Hypothalamus (tissue), 51 donors: ENCODE measurements at regions not wholly inside any gene's neighbourhood (a gene's known extent, or its start where the extent isn't known, plus 50 kb on each side); places are given as distances from the start of the nearest gene placed in this dataset.

Source experiments
- DNase-seq, 51 donors: peaks; one replicate each; lab custom pipeline; 2025; lab: John Stamatoyannopoulos, UW

DNA sequence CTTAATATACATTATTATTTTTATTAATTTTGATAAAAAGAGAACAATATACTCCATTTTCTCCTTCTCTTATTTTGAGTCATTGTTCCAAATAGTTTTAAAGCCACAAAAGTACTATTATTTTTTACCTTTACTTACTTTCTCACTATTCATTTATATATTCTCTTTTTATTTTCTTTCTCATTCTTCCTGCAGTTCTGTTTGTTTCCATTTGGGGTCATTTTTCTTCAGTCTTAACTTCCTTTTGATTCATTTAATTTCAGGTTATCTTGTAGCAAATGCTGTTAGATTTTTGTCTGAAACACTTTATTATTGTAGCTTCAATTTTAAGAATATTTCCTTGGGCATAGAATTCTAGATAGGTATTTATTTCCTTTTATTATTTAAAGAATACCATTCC is 438.6 kb upstream of the EPHA5 start:
- no peak for DNase-seq

- no peak for DNase-seq
Measured at GRCh38 chr4:66097218-66097617, 426.9 kb upstream of the EPHA5 start.

- no peak for DNase-seq
Measured at GRCh38 chr4:66095065-66095464, 424.8 kb upstream of the EPHA5 start.

DNA sequence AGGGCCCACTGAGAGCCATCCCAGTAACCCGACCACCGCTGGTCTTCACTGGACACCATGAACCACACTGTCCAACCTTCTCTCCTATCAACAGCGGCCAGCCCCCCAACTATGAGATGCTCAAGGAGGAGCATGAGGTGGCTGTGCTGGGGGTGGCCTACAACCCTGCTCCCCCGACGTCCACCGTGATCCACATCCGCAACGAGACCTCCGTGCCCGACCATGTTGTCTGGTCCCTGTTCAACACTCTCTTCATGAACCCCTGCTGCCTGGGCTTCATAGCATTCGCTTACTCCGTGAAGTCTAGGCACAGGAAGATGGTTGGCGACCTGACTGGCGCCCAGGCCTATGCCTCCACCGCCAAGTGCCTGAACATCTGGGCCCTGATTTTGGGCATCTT is 423.8 kb upstream of the EPHA5 start:
- DNase-seq = no peak

- DNase-seq = no peak
Measured at GRCh38 chr4:66091786-66092185, 421.5 kb upstream of the EPHA5 start.

DNA sequence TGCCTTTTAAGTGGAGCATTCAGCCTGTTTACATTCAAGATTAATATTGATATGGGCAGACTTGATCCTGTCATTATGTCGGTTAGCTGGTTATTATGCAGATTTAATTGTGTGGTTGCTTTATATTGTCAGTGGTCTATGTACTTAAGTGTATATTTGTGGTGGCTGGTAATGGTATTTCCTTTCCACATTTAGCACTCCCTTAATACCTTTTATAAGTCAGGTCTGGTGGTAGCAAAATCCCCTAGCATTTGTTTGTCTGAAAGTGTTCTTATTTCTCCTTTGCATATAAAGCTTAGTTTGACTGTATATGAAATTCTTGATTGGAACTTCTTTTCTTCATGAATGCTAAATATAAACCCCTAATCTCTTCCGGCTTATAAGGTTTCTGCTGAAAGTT is 403.7 kb upstream of the EPHA5 start:
- DNase-seq = no peak

DNA sequence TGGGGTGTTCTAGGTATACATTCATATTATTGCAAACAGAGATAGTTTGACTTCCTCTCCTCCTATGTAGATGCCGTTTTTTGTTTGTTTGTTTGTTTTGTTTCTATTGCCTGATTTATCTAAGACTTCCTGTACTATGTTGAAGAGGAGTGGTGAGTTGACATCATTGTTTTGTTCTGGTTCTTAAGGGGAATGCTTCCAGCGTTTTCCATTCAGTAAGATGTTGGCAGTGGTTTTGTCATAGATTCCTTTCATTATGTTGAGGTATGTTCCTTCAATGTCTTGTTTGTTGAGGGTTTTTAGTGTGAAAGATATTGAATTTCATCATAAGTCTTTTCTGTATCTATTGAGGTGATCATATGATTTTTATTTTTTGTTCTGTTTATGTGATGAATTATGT is 401.6 kb upstream of the EPHA5 start:
- DNase-seq = no peak

- no peak for DNase-seq
Measured at GRCh38 chr4:66062921-66063320, 392.6 kb upstream of the EPHA5 start.

DNA sequence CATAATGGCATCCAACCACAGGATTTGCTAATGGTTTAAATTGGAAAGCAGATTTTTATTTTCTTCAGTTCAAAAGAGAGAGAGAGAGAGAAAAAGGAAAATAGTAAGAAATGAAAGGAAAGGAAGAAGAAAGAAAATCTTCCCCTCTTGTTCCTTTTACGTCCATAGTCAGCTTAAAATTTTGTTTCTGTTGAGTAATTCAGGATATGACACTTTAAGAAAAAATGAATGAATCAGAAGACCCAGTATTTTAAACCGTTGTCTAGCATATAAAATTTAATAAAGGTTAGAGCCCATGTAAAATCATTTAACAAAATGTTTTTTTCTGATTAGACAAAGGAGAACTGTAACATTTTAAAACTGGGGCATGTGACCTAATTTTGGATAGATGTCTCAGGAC is 391.8 kb upstream of the EPHA5 start:
- no peak for DNase-seq

GRCh38 chr4:66059556-66059955 is 389.3 kb upstream of the EPHA5 start:
- no peak for DNase-seq

DNA sequence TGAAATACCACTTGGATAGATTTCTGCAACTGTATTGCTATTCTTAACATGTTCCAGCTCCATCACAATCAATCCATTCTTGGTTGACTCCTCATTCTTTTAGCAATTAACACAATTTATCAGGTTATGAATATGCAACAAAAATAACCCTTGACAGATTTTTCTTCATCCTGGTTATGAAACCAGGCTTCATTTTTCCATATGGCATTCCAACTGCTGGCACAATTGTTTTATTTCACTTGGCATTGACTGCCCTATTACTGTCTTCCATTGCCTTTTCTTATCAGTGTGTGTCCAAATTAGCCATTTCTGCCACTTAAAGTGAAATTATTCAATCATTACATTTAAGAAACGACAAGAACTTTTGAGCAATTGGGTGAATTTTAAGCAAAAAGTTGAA is 388.8 kb upstream of the EPHA5 start:
- no peak for DNase-seq

DNA sequence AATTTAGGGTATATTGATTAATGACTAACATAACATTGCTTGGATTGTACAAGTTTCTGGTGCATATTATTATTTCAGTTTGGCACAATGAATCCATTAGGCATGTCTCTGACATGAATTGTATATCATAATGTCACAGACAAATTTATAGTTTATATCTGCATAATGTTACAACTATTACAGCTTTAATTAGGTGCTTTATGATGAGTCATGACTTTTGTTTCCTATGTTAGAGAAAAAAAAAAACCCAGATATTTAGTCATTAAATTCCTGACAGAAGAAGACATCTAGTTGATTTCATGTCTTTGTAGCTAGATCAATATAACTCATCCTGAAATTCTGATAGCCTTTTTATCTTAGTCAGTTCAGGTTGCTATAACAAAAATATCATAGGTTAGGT is 385.7 kb upstream of the EPHA5 start:
- DNase-seq = no peak

DNA sequence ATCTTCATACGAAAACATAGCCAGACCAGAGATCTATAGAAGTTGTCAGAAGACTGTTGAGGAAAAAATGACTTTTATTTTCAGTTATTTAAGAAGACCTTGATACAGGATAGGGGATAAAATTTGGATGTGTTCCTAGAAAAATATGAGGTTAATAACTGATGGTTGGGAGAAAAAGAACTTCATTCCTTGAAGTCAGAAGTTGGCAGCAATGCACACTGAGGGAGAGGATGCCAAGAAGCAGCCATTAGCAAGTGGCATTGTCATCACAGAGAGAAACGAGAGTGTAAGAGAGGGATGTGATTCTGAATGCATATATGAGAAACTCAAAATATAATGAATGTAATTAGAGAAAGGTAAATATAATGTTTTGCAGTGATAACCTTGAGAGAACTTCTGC is 382.1 kb upstream of the EPHA5 start:
- DNase-seq = no peak

DNA sequence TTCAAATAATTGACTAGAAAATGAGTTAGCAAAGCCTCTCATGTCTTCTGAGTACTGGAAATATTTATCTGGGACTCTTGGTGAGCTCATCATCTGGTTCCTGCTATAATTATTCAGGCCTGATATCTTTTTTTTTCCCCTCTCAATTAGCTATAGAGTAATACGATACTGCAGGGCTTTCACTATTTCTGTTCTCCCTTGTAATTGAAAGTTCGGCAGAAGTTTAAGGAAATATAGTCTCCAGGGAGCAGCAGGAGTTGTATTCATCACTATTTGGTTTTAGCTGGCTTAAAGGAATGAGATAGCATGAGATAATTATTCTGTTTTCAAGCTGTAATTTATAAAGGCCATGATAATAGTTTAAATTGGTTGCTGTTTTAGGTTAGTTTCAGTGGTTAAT is 378.6 kb upstream of the EPHA5 start:
- no peak for DNase-seq

DNA sequence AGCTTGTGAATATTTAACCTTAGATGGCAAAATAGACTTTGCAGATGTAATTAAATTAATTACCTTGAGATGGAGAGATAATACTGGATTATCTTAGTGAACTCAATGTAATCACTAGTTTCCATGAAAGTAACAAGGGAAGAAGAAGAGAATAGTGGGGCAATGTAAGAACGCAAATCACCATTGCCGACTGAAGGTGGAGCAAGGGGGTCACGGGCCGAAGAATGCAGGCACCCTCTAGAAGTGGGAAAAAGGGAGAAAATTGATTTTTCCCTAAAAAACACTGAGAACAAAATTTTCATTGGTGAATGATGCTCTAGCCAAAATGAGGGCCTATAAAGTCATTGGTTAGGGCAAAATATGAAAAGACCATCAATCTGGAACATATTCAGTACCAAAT is 375.6 kb upstream of the EPHA5 start:
- no peak for DNase-seq

- DNase-seq = no peak
Measured at GRCh38 chr4:66035701-66036100, 365.4 kb upstream of the EPHA5 start.

DNA sequence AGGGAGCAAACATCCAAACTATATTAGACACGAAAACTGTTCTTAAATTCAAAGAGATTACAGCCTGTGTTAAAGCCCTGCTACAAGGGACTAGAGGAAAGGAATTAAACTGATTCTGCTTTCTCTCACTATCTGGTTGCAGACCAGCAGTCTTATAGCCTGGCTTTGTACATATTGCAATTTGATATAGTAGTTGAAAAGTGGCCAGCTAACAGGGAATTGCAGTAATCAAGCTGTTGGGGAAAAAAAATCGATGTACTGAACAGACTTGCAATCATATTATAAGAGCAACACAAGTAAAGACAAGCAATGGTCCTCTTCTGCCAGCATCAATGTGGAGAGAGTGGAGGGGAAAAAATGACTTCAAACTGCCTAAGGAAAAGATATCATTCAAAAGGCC is 364.4 kb upstream of the EPHA5 start:
- no peak for DNase-seq

- no peak for DNase-seq
Measured at GRCh38 chr4:66034262-66034661, 364.0 kb upstream of the EPHA5 start.

GRCh38 chr4:66032571-66032970 is 362.3 kb upstream of the EPHA5 start:
- no peak for DNase-seq

DNA sequence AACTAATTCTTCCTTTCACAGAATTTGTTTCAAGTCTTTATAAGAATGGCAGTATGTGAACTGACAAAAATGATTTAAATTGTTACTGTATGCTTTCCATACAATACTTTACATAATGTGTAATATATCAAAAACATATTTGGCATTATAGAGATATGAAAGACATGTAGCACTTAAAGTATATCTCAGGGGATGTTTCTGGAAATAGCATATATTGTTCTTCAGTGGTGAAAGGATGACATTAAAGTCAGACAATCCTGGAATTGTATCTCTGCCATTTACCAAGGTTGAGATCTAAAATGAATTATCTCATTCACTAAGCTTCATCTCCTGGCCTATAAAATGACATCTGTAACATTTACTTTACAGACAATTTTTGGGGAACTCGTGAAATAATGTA is 358.4 kb upstream of the EPHA5 start:
- DNase-seq = no peak

DNA sequence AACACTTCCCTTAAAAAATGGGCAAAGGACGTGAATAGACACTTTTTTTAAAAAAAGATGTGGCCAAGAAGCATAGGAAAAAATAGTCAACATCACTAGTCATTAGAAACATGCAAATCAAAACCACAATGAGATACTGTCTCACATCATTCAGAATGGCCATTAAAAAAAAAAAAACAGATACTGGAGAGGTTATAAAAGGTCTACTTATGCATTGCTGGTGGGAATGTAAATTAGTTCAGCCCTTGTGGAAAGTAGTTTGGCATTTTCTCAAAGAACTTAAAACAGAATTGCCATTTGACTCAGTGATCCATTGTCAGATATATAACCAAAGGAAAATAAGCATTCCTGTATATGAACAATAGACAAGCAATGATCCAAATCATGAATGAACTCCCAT is 352.8 kb upstream of the EPHA5 start:
- no peak for DNase-seq

- no peak for DNase-seq
Measured at GRCh38 chr4:66017671-66018070, 347.4 kb upstream of the EPHA5 start.

DNA sequence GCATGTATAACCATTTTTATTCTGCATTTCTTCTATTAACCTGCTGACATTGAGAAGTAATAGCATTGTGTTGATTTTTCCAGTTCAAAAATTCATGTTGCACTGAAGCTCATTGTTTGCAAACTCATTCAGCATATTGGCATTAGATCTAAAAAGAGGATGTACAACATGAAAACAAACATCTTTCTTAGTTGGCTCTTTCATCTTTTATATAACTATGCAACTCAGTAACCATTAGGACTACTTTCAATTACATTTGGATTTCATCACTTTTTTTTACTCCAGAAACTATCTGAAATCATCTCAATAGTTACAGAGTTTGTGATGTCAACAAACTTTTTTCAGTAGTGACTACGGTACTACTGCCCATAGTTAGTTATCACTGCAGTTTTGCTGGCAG is 346.0 kb upstream of the EPHA5 start:
- DNase-seq = no peak

- no peak for DNase-seq
Measured at GRCh38 chr4:66014146-66014765, 344.0 kb upstream of the EPHA5 start.
